ENCODE measurements at regions not wholly inside any gene's neighbourhood (a gene's known extent, or its start where the extent isn't known, plus 50 kb on each side); places are given as distances from the start of the nearest gene placed in this dataset.

DNA sequence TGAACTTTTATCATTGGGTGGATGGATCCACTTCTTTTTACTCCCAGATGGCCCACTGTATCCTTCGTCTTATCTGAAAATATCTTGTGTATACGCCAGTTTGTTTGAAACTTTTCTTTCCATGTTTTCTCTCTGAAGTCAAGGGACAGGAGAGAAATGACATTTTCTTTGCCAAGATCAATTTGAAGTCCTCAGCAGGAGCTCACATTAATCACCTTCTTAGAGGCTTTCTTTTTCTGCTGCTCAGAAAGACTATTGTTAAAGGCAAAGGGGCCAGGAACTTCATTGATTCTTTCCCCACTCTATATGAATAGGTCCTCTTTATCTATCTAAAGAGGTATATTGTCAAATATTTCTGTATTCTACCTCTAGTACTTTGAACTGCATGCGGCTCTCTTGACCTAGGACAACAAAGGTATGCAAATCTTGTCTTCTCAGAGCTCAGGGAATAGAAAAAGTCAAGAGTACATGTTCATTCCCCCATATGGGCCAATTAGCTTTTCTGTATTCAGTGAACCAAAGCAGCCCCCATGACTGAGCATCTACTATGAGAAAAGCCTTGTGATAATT is 583.3 kb downstream of the HS3ST4 start:
- no peak for DNase-seq (ENCODE audit: low spot score)
- TF ChIP-seq, protein P1, sequence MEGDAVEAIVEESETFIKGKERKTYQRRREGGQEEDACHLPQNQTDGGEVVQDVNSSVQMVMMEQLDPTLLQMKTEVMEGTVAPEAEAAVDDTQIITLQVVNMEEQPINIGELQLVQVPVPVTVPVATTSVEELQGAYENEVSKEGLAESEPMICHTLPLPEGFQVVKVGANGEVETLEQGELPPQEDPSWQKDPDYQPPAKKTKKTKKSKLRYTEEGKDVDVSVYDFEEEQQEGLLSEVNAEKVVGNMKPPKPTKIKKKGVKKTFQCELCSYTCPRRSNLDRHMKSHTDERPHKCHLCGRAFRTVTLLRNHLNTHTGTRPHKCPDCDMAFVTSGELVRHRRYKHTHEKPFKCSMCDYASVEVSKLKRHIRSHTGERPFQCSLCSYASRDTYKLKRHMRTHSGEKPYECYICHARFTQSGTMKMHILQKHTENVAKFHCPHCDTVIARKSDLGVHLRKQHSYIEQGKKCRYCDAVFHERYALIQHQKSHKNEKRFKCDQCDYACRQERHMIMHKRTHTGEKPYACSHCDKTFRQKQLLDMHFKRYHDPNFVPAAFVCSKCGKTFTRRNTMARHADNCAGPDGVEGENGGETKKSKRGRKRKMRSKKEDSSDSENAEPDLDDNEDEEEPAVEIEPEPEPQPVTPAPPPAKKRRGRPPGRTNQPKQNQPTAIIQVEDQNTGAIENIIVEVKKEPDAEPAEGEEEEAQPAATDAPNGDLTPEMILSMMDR (IDR thresholded peaks at IDR 0.05): no peak
- no peak for ATAC-seq (ENCODE audit: low FRiP score)

DNA sequence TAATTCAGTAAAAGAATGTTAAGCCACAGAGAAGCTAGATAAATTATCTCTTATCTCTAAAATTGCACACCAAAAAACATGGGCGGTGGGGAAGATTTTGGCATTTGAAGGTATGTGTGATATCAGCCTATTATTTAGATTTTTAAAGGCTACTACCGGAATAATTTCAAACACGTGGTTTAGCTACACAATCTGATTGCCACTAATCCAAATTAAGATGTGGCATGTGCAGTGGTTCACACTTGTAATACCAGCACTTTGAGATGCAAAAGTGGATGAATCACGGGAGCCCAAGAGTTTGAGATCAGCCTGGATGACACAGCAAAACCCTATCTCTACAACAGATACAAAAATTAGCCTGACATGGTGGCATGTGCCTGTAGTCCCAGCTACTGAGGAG is 584.5 kb downstream of the HS3ST4 start:
- no peak for DNase-seq (ENCODE audit: low spot score)
- no peak for ATAC-seq (ENCODE audit: low FRiP score)
- TF ChIP-seq, protein P1 (IDR thresholded peaks at IDR 0.05): no peak

DNA sequence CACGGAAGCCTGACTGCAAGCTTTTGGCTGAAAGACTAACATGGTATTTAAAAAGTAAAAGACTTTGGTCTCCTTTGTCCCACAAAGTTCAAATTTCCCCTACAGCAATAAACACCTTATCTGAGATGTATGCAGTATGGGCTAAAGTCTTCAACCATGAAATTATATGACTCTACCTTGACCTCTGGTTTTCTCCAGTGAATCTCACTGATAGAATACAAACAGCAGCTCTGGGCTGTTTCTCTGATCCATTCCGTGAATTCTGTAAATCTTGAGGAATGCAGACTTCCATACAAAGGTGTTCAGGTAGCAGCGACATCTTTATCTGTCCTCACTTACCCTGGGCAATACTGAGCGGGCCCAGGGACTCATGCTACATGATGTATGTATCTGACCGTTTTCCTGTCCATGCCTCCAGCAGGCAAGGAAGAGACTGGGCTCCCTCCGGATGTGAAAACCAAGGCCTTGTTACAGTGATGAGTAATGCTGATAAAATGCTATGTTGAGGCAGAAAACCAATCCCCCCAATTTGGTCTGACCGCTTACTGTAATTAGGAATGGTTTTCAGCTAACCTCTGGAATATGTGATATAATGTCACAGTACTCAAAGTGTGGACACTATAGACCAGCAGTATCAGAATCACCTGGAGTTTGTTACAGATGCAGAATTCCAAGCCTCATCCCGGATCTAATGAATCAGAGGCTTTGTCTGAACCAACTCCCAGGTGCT is 589.8 kb downstream of the HS3ST4 start:
- TF ChIP-seq, protein P1 (IDR thresholded peaks at IDR 0.05): no peak
- no peak for DNase-seq (ENCODE audit: low spot score)
- ATAC-seq (ENCODE audit: low FRiP score): no peak

DNA sequence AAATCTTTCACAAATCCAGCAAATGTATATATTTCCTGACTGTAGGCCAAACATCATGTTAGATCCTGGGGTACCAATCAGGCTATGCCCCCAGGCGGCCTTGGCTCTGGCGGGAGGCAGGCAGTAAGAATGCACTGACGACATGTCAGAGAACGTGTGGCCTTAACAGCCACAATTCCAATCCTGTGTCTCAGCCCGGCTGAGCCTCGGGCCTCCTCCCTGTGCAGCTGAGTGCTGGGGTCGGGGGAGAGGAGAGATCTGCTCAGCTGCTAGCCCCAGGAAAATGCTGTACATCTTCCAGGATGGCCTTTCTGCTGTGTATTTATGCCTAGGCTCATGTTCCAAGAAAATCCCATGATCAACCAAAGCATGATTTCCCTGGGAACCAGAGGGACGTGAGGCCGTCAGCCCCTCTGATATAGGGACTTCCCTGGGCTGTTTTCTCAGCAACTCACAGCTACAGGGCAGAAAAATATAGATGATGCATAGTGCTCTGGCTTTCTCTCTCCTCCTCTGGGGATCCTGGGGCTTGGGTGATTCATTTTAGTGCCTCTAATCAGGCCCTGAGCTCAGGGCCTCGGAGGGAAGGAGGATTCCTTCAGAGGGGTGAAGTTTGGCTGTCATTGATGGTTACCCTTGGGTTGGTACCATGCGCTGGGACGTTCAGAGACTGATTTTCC is 604.0 kb downstream of the HS3ST4 start:
- DNase-seq (ENCODE audit: low spot score) (no peak), ATAC-seq (ENCODE audit: low FRiP score) (no peak)
- TF ChIP-seq, protein P1 (IDR thresholded peaks at IDR 0.05): no peak

DNA sequence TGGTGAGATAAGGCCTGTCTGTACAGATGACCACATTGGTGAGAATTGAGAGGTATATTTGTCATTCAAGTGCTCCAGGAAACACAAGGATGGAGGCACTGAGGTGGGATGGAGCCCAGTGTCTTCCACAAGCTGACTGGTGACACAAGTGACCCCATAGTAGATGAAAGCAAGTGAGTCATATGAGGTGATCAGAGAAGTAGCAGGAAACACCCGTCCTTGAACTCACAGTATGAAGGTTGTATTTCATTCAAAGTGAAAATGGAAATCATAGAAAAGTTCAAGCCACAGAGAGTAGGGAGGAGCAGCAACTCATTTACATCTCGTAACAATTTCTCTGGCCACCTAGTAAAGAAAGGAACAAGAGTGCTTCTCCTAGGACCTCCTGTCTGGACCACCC is 609.8 kb downstream of the HS3ST4 start:
- TF ChIP-seq, protein P1 (IDR thresholded peaks at IDR 0.05): no peak
- ATAC-seq (ENCODE audit: low FRiP score): no peak
- no peak for DNase-seq (ENCODE audit: low spot score)

DNA sequence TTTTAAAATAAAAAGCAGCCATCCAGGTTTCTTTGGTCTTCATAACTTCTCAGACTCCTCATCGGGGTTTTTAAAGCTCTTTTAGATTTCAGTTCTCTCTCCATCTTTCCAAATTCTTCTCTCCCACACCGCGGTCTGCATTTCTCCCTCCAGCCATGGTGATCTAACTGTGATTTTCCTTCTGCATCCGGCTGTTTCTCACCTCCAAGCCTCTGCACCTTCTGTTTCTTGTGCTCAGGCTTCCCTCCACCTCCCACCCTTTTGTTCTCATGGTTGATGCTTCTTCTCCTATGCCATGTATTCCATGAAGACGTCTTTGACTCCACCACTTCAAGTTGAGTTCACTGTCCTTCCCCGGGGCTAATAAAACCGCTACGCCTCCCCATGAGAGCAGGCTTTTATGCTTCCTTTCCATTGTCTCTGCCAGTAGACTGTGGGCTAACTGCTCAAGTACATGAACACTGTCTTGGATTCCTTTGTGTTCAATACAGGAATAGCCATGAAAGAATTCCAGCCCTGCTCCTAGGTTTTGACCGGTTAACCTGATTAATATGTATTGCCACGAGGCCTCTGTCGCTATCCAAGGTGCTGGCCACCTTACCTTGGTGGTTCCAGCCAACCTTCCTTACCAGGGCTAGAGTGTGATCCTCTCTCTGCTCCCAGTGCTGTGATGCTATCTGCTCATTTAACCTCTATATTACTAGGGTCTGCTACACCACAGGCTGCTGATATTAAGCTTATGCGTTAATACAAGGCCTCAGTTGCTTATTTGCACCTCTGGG is 625.1 kb downstream of the HS3ST4 start:
- TF ChIP-seq, protein P1 (IDR thresholded peaks at IDR 0.05): no peak
- ATAC-seq (ENCODE audit: low FRiP score): no peak
- no peak for DNase-seq (ENCODE audit: low spot score)

Measured in omental fat pad (tissue), 3 donors.